ENCODE measurements at regions not wholly inside any gene's neighbourhood (a gene's known extent, or its start where the extent isn't known, plus 50 kb on each side); places are given as distances from the start of the nearest gene placed in this dataset.

DNA sequence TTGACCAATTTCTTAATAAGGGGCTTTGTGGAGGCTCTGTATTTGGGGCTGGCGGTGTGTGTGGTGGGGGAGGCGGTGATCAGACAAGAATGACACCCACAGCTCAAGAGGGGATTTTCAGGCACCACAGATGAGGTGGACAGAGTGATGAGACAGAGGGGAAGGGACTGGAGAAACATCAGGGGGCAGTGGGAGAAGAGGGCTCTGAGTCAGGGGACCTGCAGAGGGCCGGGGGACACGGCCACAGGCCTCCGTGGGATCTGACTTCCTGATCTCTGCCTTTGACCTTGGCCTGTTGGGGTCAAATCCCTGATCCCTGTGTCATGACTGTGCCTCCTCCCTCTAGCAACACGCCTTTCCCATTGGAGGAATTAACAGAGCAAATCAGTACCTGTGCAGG is 197.7 kb downstream of the C9orf50 start:
- no peaks in the 10 kb centered on the region for H4K20me1 ChIP-seq (replicated peaks in 1 of 2; ENCODE audit: control insufficient read depth in 1 of 2, insufficient read depth in 2 of 2, low read length in 2 of 2)
- FAIRE-seq, result no peak
- no peak overlapping the region for H4K91ac ChIP-seq (replicated peaks; ENCODE audit: insufficient read length, low read length)
- H2BK20ac ChIP-seq (ENCODE audit: low read length), result no peak overlapping the region
- no peak overlapping the region for H3K18ac ChIP-seq (ENCODE audit: extremely low read depth, low read length)
- no peak overlapping the region for H3K56ac ChIP-seq (replicated peaks; ENCODE audit: insufficient read length, low read depth, low read length)
- no peaks in the 10 kb centered on the region for H3K79me2 ChIP-seq (ENCODE audit: control insufficient read depth in 1 of 2, insufficient read depth in 2 of 2, low read length in 2 of 2)
- no peak overlapping the region for H3K14ac ChIP-seq (ENCODE audit: insufficient read length)
- no peaks in the 10 kb centered on the region for H3K9me3 ChIP-seq (ENCODE audit: insufficient read depth in 2 of 2, low read depth in 1 of 2, low read length in 1 of 2)
- H3K23ac ChIP-seq (ENCODE audit: insufficient read length), result no peak overlapping the region
- H2BK12ac ChIP-seq (ENCODE audit: low read depth, low read length), result peak overlapping the region; percentile 39; the same call in 1 of the 2 replicates
- H3K27me3 ChIP-seq (replicated peaks in 1 of 4; ENCODE audit: control insufficient read depth in 3 of 4, extremely low read depth in 1 of 4, insufficient read depth in 3 of 4, low read length in 3 of 4), result peaks cover 0 to 2% (median 0%) of the 10 kb centered on the region in 4 experiments; a peak in 3 of 7 replicates
- H4K8ac ChIP-seq (ENCODE audit: extremely low read depth, insufficient read depth, low read length), result no peak overlapping the region
- H3K4me1 ChIP-seq (replicated peaks in 1 of 4; ENCODE audit: control insufficient read depth in 3 of 4, insufficient read depth in 4 of 4, low read length in 3 of 4), result peaks cover 0 to 2% (median 0%) of the 10 kb centered on the region in 4 experiments; a peak in 2 of 7 replicates
- no peaks in the 10 kb centered on the region for H3K79me1 ChIP-seq (ENCODE audit: low read depth, low read length)
- H2AFZ ChIP-seq (ENCODE audit: low read length), result no peak overlapping the region
- no peak for TF ChIP-seq HDAC2 (IDR thresholded peaks at IDR 0.05; ENCODE audit: borderline replicate concordance in 1 of 2, low read depth in 2 of 2, low read length in 2 of 2)
- TF ChIP-seq RXRA (IDR thresholded peaks at IDR 0.05; ENCODE audit: insufficient read depth, low read depth, low read length), result no peak
- no peak for TF ChIP-seq POU5F1 (IDR thresholded peaks at IDR 0.05; ENCODE audit: low read depth, low read length)
- TF ChIP-seq SAP30 (IDR thresholded peaks at IDR 0.05; ENCODE audit: insufficient read depth, insufficient replicate concordance, low read length), result no peak
- no peak for TF ChIP-seq POLR2A (IDR thresholded peaks at IDR 0.05; ENCODE audit: control extremely low read depth in 1 of 2, low read depth in 2 of 2, low read length in 2 of 2)
- TF ChIP-seq FOSL1 (IDR thresholded peaks at IDR 0.05; ENCODE audit: insufficient read depth, low read depth, low read length), result no peak
- TF ChIP-seq KDM4A (IDR thresholded peaks at IDR 0.05; ENCODE audit: low read depth, low read length, severe bottlenecking), result no peak
- no peak for TF ChIP-seq TAF1 (IDR thresholded peaks at IDR 0.05; ENCODE audit: low read depth, low read length)
- H3K4me2 ChIP-seq (ENCODE audit: insufficient read depth in 1 of 2, low read depth in 2 of 2, low read length in 2 of 2), result no peak overlapping the region
- no peak overlapping the region for H2BK15ac ChIP-seq (ENCODE audit: low read length)
- no peak for DNase-seq (ENCODE audit: low read depth in 1 of 2, low spot score in 2 of 2)
- no peak overlapping the region for H2AK5ac ChIP-seq (ENCODE audit: low read depth, low read length)
- no peak overlapping the region for H2BK5ac ChIP-seq (ENCODE audit: low read depth, low read length)
- no peak overlapping the region for H2BK120ac ChIP-seq (replicated peaks; ENCODE audit: low read depth, low read length)
- no peak overlapping the region for H3K9ac ChIP-seq (replicated peaks in 1 of 4; ENCODE audit: extremely low read depth in 1 of 4, low read depth in 3 of 4, low read length in 3 of 4)
- WGBS, 2 experiments (ENCODE audit: extremely low coverage in 1 of 2, insufficient coverage in 1 of 2, insufficient read length in 1 of 2, insufficient replicate concordance in 2 of 2, low coverage in 1 of 2, low lambda C conversion rate in 2 of 2, missing lambda C conversion rate in 1 of 2), result 81% methylated on average over 6 of the region's 6 CpGs; no CpG with 5 or more reads in 1 of the 2 experiments
- no peak overlapping the region for H3K4ac ChIP-seq (replicated peaks; ENCODE audit: insufficient read length, low read depth, low read length)
- no peak overlapping the region for H4K5ac ChIP-seq (ENCODE audit: insufficient read length, low read depth, low read length)
- no peak overlapping the region for H3K4me3 ChIP-seq (ENCODE audit: extremely low read depth in 1 of 4, insufficient read depth in 2 of 4, low read depth in 3 of 4, low read length in 4 of 4)
- ChIA-PET CTCF (ENCODE audit: partially characterized antibody) (interaction anchor here (1.1 kb wide), 1 partner anchor 13 kb away, joined by 3 read pairs; no protein-coding TSS in a partner anchor), POLR2A (ENCODE audit: partially characterized antibody) (no interaction called here)
- H3K23me2 ChIP-seq (ENCODE audit: low read depth, low read length), result no peaks in the 10 kb centered on the region; the same call in 1 of the 2 replicates
- no peaks in the 10 kb centered on the region; a peak in 1 of 8 replicates for H3K36me3 ChIP-seq (ENCODE audit: control insufficient read depth in 2 of 4, insufficient read depth in 4 of 4, low read length in 3 of 4)
- H3K27ac ChIP-seq (ENCODE audit: low read depth, low read length), result no peak overlapping the region
